ENCODE measurements at regions not wholly inside any gene's neighbourhood (a gene's known extent, or its start where the extent isn't known, plus 50 kb on each side); places are given as distances from the start of the nearest gene placed in this dataset.
A peak's percentile ranks its signal among the peaks of the same experiment; 100 is the strongest.

DNA sequence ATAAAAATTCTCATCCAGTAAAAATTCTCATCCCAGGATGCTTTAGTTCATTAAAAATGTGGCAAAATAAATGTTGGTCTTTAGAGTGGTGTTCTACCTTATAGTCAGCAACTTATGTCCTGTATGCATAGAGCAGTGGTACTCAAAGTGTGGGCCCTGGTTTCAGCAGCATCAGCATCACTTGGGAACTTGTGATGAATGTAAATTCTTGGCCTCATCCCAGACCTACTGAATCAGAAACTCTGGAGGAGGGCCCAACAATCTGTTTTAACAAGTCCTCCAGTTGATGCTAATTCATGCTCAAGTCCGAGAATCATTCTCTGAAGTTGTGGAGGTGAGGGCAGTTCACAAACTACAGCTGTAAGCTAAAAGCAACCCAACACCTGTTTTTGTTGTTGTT lies 307.3 kb upstream of the SATB1 start:
- no peaks in the 10 kb centered on the region for H3K9me3 ChIP-seq
- TF ChIP-seq POLR2A (IDR thresholded peaks at IDR 0.05): no peak
- TF ChIP-seq, protein P1, sequence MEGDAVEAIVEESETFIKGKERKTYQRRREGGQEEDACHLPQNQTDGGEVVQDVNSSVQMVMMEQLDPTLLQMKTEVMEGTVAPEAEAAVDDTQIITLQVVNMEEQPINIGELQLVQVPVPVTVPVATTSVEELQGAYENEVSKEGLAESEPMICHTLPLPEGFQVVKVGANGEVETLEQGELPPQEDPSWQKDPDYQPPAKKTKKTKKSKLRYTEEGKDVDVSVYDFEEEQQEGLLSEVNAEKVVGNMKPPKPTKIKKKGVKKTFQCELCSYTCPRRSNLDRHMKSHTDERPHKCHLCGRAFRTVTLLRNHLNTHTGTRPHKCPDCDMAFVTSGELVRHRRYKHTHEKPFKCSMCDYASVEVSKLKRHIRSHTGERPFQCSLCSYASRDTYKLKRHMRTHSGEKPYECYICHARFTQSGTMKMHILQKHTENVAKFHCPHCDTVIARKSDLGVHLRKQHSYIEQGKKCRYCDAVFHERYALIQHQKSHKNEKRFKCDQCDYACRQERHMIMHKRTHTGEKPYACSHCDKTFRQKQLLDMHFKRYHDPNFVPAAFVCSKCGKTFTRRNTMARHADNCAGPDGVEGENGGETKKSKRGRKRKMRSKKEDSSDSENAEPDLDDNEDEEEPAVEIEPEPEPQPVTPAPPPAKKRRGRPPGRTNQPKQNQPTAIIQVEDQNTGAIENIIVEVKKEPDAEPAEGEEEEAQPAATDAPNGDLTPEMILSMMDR (IDR thresholded peaks at IDR 0.05): no peak
- H3K27me3 ChIP-seq: no peaks in the 10 kb centered on the region
- H3K4me1 ChIP-seq: no peaks in the 10 kb centered on the region
- no peaks in the 10 kb centered on the region for H3K36me3 ChIP-seq
- H3K27ac ChIP-seq: no peak overlapping the region
- no peak for DNase-seq
- no peak overlapping the region for H3K4me3 ChIP-seq

- no peak for DNase-seq
- TF ChIP-seq, protein P1 (IDR thresholded peaks at IDR 0.05): no peak
- TF ChIP-seq POLR2A (IDR thresholded peaks at IDR 0.05): no peak
- Histone ChIP-seq H3K4me3 (no peak overlapping the region), H3K27ac (no peak overlapping the region), H3K9me3 (no peaks in the 10 kb centered on the region), H3K36me3 (no peaks in the 10 kb centered on the region), H3K27me3 (no peaks in the 10 kb centered on the region), H3K4me1 (no peaks in the 10 kb centered on the region)
These were observed 305.4 kb upstream of the SATB1 start for GRCh38 chr3:18730491-18730890.

GRCh38 chr3:18729671-18730070 lies 304.5 kb upstream of the SATB1 start:
- TF ChIP-seq, protein P1 (IDR thresholded peaks at IDR 0.05): no peak
- no peak for TF ChIP-seq POLR2A (IDR thresholded peaks at IDR 0.05)
- H3K9me3 ChIP-seq: no peaks in the 10 kb centered on the region
- DNase-seq: no peak
- no peaks in the 10 kb centered on the region for H3K27me3 ChIP-seq
- H3K4me1 ChIP-seq: no peaks in the 10 kb centered on the region
- H3K27ac ChIP-seq: no peak overlapping the region
- no peak overlapping the region for H3K4me3 ChIP-seq
- no peaks in the 10 kb centered on the region for H3K36me3 ChIP-seq

GRCh38 chr3:18725668-18726407 lies 300.7 kb upstream of the SATB1 start:
- TF ChIP-seq POLR2A (IDR thresholded peaks at IDR 0.05): no peak
- TF ChIP-seq, protein P1 (IDR thresholded peaks at IDR 0.05): no peak
- Histone ChIP-seq H3K27me3 (no peaks in the 10 kb centered on the region), H3K4me1 (no peaks in the 10 kb centered on the region), H3K9me3 (no peaks in the 10 kb centered on the region), H3K36me3 (no peaks in the 10 kb centered on the region), H3K4me3 (no peak overlapping the region), H3K27ac (peak overlapping the region in 2 of 4 donors; percentile 24 to 26)
- peak in 1 of 3 donors; percentile 49 for DNase-seq

DNA sequence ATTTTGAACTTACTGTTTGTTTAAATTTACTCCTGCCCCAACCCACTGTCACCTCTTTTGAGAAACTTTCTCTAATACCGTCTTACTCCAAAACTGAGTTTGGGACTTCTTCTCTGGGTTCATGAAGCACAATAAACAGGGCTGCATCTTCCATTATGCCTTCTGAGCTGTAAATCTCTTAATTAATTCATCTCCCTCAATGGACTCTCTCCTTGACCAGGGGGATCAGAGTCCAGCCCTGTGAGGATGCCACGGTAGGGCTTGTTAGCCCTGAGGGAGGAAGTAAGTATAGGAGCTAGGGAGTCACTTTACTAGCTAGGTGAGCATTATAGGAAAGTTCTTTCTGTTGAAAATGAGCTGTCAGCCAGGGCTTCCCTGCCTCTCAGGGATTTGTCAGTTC lies 299.3 kb upstream of the SATB1 start:
- Histone ChIP-seq H3K4me3 (no peak overlapping the region), H3K27ac (peak overlapping the region in 2 of 4 donors; percentile 4 to 10), H3K27me3 (no peaks in the 10 kb centered on the region), H3K4me1 (no peaks in the 10 kb centered on the region), H3K36me3 (no peaks in the 10 kb centered on the region), H3K9me3 (no peaks in the 10 kb centered on the region)
- TF ChIP-seq, protein P1 (IDR thresholded peaks at IDR 0.05): no peak
- no peak for TF ChIP-seq POLR2A (IDR thresholded peaks at IDR 0.05)
- DNase-seq: no peak

All from Peyer's patch (tissue), 4 donors.